ENCODE measurements at regions not wholly inside any gene's neighbourhood (a gene's known extent, or its start where the extent isn't known, plus 50 kb on each side); places are given as distances from the start of the nearest gene placed in this dataset.

GRCh38 chr2:76669966-76670465 lies 852.2 kb downstream of the LRRTM4 start:
- ChIA-PET CTCF (no interaction called here), POLR2A (no interaction called here)
- Mint-ChIP-seq H3K36me3 (ENCODE audit: insufficient read depth, unreplicated experiment) (no peaks in the 10 kb centered on the region), H3K27me3 (ENCODE audit: insufficient read depth, unreplicated experiment) (peaks cover 43% of the 10 kb centered on the region), H3K4me1 (ENCODE audit: insufficient read depth, unreplicated experiment) (no peaks in the 10 kb centered on the region), H3K27ac (ENCODE audit: low read depth, unreplicated experiment) (no peak overlapping the region), H3K9me3 (ENCODE audit: unreplicated experiment) (no peaks in the 10 kb centered on the region), H3K4me3 (ENCODE audit: unreplicated experiment) (no peak overlapping the region)
- intact Hi-C loops (cut with micrococcal nuclease): no loop called here
- TF ChIP-seq CTCF (IDR thresholded peaks at IDR 0.05; ENCODE audit: unreplicated experiment): no peak
- no peak for DNase-seq (ENCODE audit: unreplicated experiment)
- BruUV-seq (replicated peaks): no TSS peak

GRCh38 chr2:76668279-76668678 lies 853.9 kb downstream of the LRRTM4 start:
- H3K4me3 Mint-ChIP-seq (ENCODE audit: unreplicated experiment): no peak overlapping the region
- POLR2A ChIA-PET: no interaction called here
- H3K27ac Mint-ChIP-seq (ENCODE audit: low read depth, unreplicated experiment): no peak overlapping the region

GRCh38 chr2:76667821-76668271 lies 854.3 kb downstream of the LRRTM4 start:
- no peak for DNase-seq (ENCODE audit: unreplicated experiment)
- intact Hi-C loops (cut with micrococcal nuclease): no loop called here
- ChIA-PET CTCF (no interaction called here), POLR2A (no interaction called here)
- no peak for TF ChIP-seq CTCF (IDR thresholded peaks at IDR 0.05; ENCODE audit: unreplicated experiment)
- Mint-ChIP-seq H3K9me3 (ENCODE audit: unreplicated experiment) (no peaks in the 10 kb centered on the region), H3K36me3 (ENCODE audit: insufficient read depth, unreplicated experiment) (no peaks in the 10 kb centered on the region), H3K4me3 (ENCODE audit: unreplicated experiment) (no peak overlapping the region), H3K4me1 (ENCODE audit: insufficient read depth, unreplicated experiment) (peaks cover 6% of the 10 kb centered on the region), H3K27me3 (ENCODE audit: insufficient read depth, unreplicated experiment) (peaks cover 36% of the 10 kb centered on the region), H3K27ac (ENCODE audit: low read depth, unreplicated experiment) (no peak overlapping the region)
- no TSS peak for BruUV-seq (replicated peaks)

More at GRCh38 chr2:76668279-76668678, 853.9 kb downstream of the LRRTM4 start:
- CTCF ChIA-PET: interaction anchor here (0.6 kb wide), 1 partner anchor 880 kb away, joined by 4 read pairs; no protein-coding TSS in a partner anchor
- intact Hi-C loops (cut with micrococcal nuclease): no loop called here
- no TSS peak for BruUV-seq (replicated peaks)
- no peaks in the 10 kb centered on the region for H3K9me3 Mint-ChIP-seq (ENCODE audit: unreplicated experiment)
- peaks cover 39% of the 10 kb centered on the region for H3K27me3 Mint-ChIP-seq (ENCODE audit: insufficient read depth, unreplicated experiment)
- no peak for TF ChIP-seq CTCF (IDR thresholded peaks at IDR 0.05; ENCODE audit: unreplicated experiment)
- peaks cover 6% of the 10 kb centered on the region for H3K4me1 Mint-ChIP-seq (ENCODE audit: insufficient read depth, unreplicated experiment)
- H3K36me3 Mint-ChIP-seq (ENCODE audit: insufficient read depth, unreplicated experiment): no peaks in the 10 kb centered on the region
- no peak for DNase-seq (ENCODE audit: unreplicated experiment)

GRCh38 chr2:76642129-76642528 lies 880.0 kb downstream of the LRRTM4 start:
- peaks cover 6% of the 10 kb centered on the region for H3K4me1 Mint-ChIP-seq (ENCODE audit: insufficient read depth, unreplicated experiment)
- H3K27ac Mint-ChIP-seq (ENCODE audit: low read depth, unreplicated experiment): no peak overlapping the region
- DNase-seq (ENCODE audit: unreplicated experiment): no peak
- no peaks in the 10 kb centered on the region for H3K36me3 Mint-ChIP-seq (ENCODE audit: insufficient read depth, unreplicated experiment)
- intact Hi-C loops (cut with micrococcal nuclease): no loop called here
- no peak overlapping the region for H3K4me3 Mint-ChIP-seq (ENCODE audit: unreplicated experiment)
- BruUV-seq (replicated peaks): no TSS peak
- CTCF ChIA-PET: interaction anchor here (0.7 kb wide), 1 partner anchor 1682 kb away, joined by 3 read pairs; no protein-coding TSS in a partner anchor
- H3K27me3 Mint-ChIP-seq (ENCODE audit: insufficient read depth, unreplicated experiment): peaks cover 23% of the 10 kb centered on the region
- no peak for TF ChIP-seq CTCF (IDR thresholded peaks at IDR 0.05; ENCODE audit: unreplicated experiment)
- peaks cover 15% of the 10 kb centered on the region for H3K9me3 Mint-ChIP-seq (ENCODE audit: unreplicated experiment)
- POLR2A ChIA-PET: no interaction called here

Measured in MCF 10A (cell line).